H9 (cell line): ENCODE measurements at regions not wholly inside any gene's neighbourhood (a gene's known extent, or its start where the extent isn't known, plus 50 kb on each side); places are given as distances from the start of the nearest gene placed in this dataset.

Experiments used
- DNase-seq: peaks from one replicate; pipeline ENCODE4 v3.0.0-alpha.2; 2017
- H2AFZ ChIP-seq: one replicate; pipeline ENCODE4 v1.6.1; 2013; ENCODE audit warnings: mild to moderate bottlenecking, low read length, control low read depth, moderate library complexity
- H2AK5ac ChIP-seq: 2 replicates; pipeline ENCODE4 v1.6.1; 2013; ENCODE audit warnings: low read length, control low read depth, mixed read lengths; ENCODE audit not compliant: insufficient read length
- H2BK120ac ChIP-seq: one replicate; pipeline ENCODE4 v1.6.1; 2013; ENCODE audit warnings: low read depth, mild to moderate bottlenecking, low read length, control low read depth, inconsistent platforms; ENCODE audit not compliant: poor library complexity, severe bottlenecking
- H2BK12ac ChIP-seq: 2 replicates; pipeline ENCODE4 v1.6.1; 2013; ENCODE audit warnings: low read length, control low read depth, mixed read lengths, low read depth; ENCODE audit not compliant: insufficient read length
- H2BK15ac ChIP-seq: 2 replicates; pipeline ENCODE4 v1.6.1; 2013; ENCODE audit warnings: low read depth, low read length, control low read depth
- H2BK20ac ChIP-seq: one replicate; pipeline ENCODE4 v1.6.1; 2013; ENCODE audit warnings: low read depth, mild to moderate bottlenecking, low read length, control low read depth, inconsistent platforms; ENCODE audit not compliant: poor library complexity, severe bottlenecking
- H2BK5ac ChIP-seq: 2 replicates; pipeline ENCODE4 v1.6.1; 2013; ENCODE audit warnings: low read length, control low read depth, mixed read lengths; ENCODE audit not compliant: insufficient read length
- H3K14ac ChIP-seq: 2 replicates; pipeline ENCODE4 v1.6.1; 2013; ENCODE audit warnings: low read length, control low read depth; ENCODE audit not compliant: insufficient read depth
- H3K18ac ChIP-seq: 2 replicates; pipeline ENCODE4 v1.6.1; 2013; ENCODE audit warnings: low read depth, mild to moderate bottlenecking, mixed read lengths, low read length, control low read depth; ENCODE audit not compliant: insufficient read length
- H3K23ac ChIP-seq: 2 replicates; pipeline ENCODE4 v1.6.1; 2013; ENCODE audit warnings: low read length, control low read depth, mixed read lengths, low read depth; ENCODE audit not compliant: insufficient read length
- H3K23me2 ChIP-seq: 2 replicates; pipeline ENCODE4 v1.6.1; 2013; ENCODE audit warnings: low read depth, mild to moderate bottlenecking, mixed read lengths, low read length, control low read depth; ENCODE audit not compliant: insufficient read length, poor library complexity, severe bottlenecking
- H3K27ac ChIP-seq: 2 replicates; pipeline ENCODE4 v1.5.1; 2013; ENCODE audit warnings: low read length, control low read depth, mixed read lengths, low read depth; ENCODE audit not compliant: insufficient read length
- H3K27me3 ChIP-seq: 2 replicates; pipeline ENCODE4 v1.6.1; 2013; ENCODE audit warnings: low read length, control low read depth, inconsistent platforms; ENCODE audit not compliant: insufficient read depth
- H3K4ac ChIP-seq: 2 replicates; pipeline ENCODE4 v1.6.1; 2013; ENCODE audit warnings: low read depth, mild to moderate bottlenecking, control low read depth, inconsistent platforms, low read length, moderate library complexity
- H3K4me1 ChIP-seq: 2 replicates; pipeline ENCODE4 v1.6.1; 2013; ENCODE audit warnings: low read length, control low read depth, inconsistent platforms; ENCODE audit not compliant: insufficient read depth
- H3K4me2 ChIP-seq: 2 replicates; pipeline ENCODE4 v1.6.1; 2013; ENCODE audit warnings: low read length, control low read depth, mixed read lengths; ENCODE audit not compliant: insufficient read length, insufficient read depth
- H3K56ac ChIP-seq: 2 replicates; pipeline ENCODE4 v1.6.1; 2013; ENCODE audit warnings: low read depth, mild to moderate bottlenecking, mixed read lengths, low read length, control low read depth; ENCODE audit not compliant: insufficient read length
- H3K79me1 ChIP-seq: 2 replicates; pipeline ENCODE4 v1.6.1; 2013; ENCODE audit warnings: low read depth, mild to moderate bottlenecking, moderate library complexity, low read length, control low read depth, inconsistent platforms; ENCODE audit not compliant: insufficient read depth, poor library complexity, severe bottlenecking
- H3K79me2 ChIP-seq: 2 replicates; pipeline ENCODE4 v1.6.1; 2013; ENCODE audit warnings: low read length, control low read depth, inconsistent platforms; ENCODE audit not compliant: insufficient read depth
- H3K9ac ChIP-seq: 2 replicates; pipeline ENCODE4 v1.6.1; 2013; ENCODE audit warnings: low read length, control low read depth, mixed read lengths; ENCODE audit not compliant: insufficient read length; ENCODE audit errors: extremely low read depth
- H3K9me3 ChIP-seq: one replicate; pipeline ENCODE4 v1.6.1; 2013; ENCODE audit warnings: low read depth, low read length, inconsistent platforms; ENCODE audit not compliant: control insufficient read depth
- H3T11ph ChIP-seq: one replicate; pipeline ENCODE4 v1.6.1; 2013; ENCODE audit warnings: mild to moderate bottlenecking, low read length, control low read depth, inconsistent platforms
- H4K20me1 ChIP-seq: one replicate; pipeline ENCODE4 v1.6.1; 2013; ENCODE audit not compliant: control insufficient read depth, insufficient read length, insufficient read depth
- H4K5ac ChIP-seq: 2 replicates; pipeline ENCODE4 v1.6.1; 2013; ENCODE audit warnings: low read depth, mild to moderate bottlenecking, mixed read lengths, low read length, control low read depth; ENCODE audit not compliant: insufficient read length
- H4K8ac ChIP-seq: replicated peaks from 2 replicates; pipeline ENCODE4 v1.6.1; 2013; ENCODE audit warnings: low read length, control low read depth, mixed read lengths, low read depth; ENCODE audit not compliant: insufficient read length
- H4K91ac ChIP-seq: 2 replicates; pipeline ENCODE4 v1.6.1; 2013; ENCODE audit warnings: low read depth, mild to moderate bottlenecking, moderate library complexity, mixed read lengths, low read length, control low read depth; ENCODE audit not compliant: insufficient read length
- H3K27ac Mint-ChIP-seq, 3 experiments: 2 replicates in 2 of 3; 3 replicates in 1 of 3; pipeline ENCODE4 v1.8.0; 2020 to 2021; ENCODE audit warnings: mixed read lengths in 3 of 3, mild to moderate bottlenecking in 1 of 3, moderate library complexity in 1 of 3
- H3K27me3 Mint-ChIP-seq: 2 replicates; pipeline ENCODE4 v1.8.0; 2021; ENCODE audit warnings: low read depth, mild to moderate bottlenecking, moderate library complexity, mixed read lengths
- H3K36me3 Mint-ChIP-seq, 3 experiments: 2 replicates in 2 of 3; 3 replicates in 1 of 3; pipeline ENCODE4 v1.8.0; 2020 to 2021; ENCODE audit warnings: low read depth in 3 of 3, mixed read lengths in 3 of 3; ENCODE audit not compliant: insufficient read depth in 1 of 3
- H3K4me1 Mint-ChIP-seq, 2 experiments: 2 replicates each; pipeline ENCODE4 v1.8.0; 2020; ENCODE audit warnings: mixed read lengths in 2 of 2
- H3K4me3 Mint-ChIP-seq, 2 experiments: 2 replicates in 1 of 2; 3 replicates in 1 of 2; pipeline ENCODE4 v1.8.0; 2020 to 2021; ENCODE audit warnings: mild to moderate bottlenecking in 2 of 2, mixed read lengths in 2 of 2, moderate library complexity in 1 of 2
- H3K9me3 Mint-ChIP-seq, 2 experiments: 2 replicates in 1 of 2; 3 replicates in 1 of 2; pipeline ENCODE4 v1.8.0; 2020; ENCODE audit warnings: mild to moderate bottlenecking in 2 of 2, mixed read lengths in 2 of 2, moderate library complexity in 1 of 2
- CTCF ChIP-seq: fragments of 200-600 bp; sonication (generic); conservative IDR thresholded peaks from 3 replicates; pipeline ENCODE4 v1.8.0; 2021; ENCODE audit warnings: antibody characterized with exemption, mild to moderate bottlenecking
- WGBS: extraction: QIAGEN DNeasy Blood & Tissue Kit; methylation state at CpG from one replicate; pipeline ENCODE4 v1.1.7; 2013; ENCODE audit warnings: missing lambda C conversion rate, low lambda C conversion rate, mixed read lengths; ENCODE audit not compliant: insufficient read length; ENCODE audit errors: extremely low coverage; 5-methylcytosine and 5-hydroxymethylcytosine counted together

GRCh38 chr5:24245821-24246220, 399.0 kb downstream of the CDH10 start:
- no peak overlapping the region for H3K4ac ChIP-seq

More at GRCh38 chr5:24245821-24246220, 399.0 kb downstream of the CDH10 start:
- no peak overlapping the region for H3K18ac ChIP-seq
- H3K23ac ChIP-seq: no peak overlapping the region
- H3K4me2 ChIP-seq: no peak overlapping the region
- Mint-ChIP-seq H3K4me1 (no peaks in the 10 kb centered on the region), H3K4me3 (no peak overlapping the region), H3K27ac (no peak overlapping the region), H3K27me3 (no peaks in the 10 kb centered on the region), H3K9me3 (no peaks in the 10 kb centered on the region), H3K36me3 (no peaks in the 10 kb centered on the region)
- H2BK12ac ChIP-seq: no peak overlapping the region
- no peaks in the 10 kb centered on the region for H3K4me1 ChIP-seq
- H2BK120ac ChIP-seq: no peak overlapping the region
- no peak overlapping the region for H2BK15ac ChIP-seq
- no peak overlapping the region for H4K8ac ChIP-seq
- H3K27me3 ChIP-seq: no peaks in the 10 kb centered on the region
- H3K23me2 ChIP-seq: no peaks in the 10 kb centered on the region
- no peak overlapping the region for H3K14ac ChIP-seq
- no peak overlapping the region for H4K91ac ChIP-seq
- no peak for DNase-seq
- no peak overlapping the region for H2AFZ ChIP-seq
- TF ChIP-seq CTCF: no peak
- H4K5ac ChIP-seq: no peak overlapping the region
- no peak overlapping the region for H3K56ac ChIP-seq
- H3T11ph ChIP-seq: no peak overlapping the region
- H3K9ac ChIP-seq: no peak overlapping the region
- no peaks in the 10 kb centered on the region for H3K9me3 ChIP-seq
- H2AK5ac ChIP-seq: no peak overlapping the region
- H3K27ac ChIP-seq: no peak overlapping the region
- no CpG with 5 or more reads among the region's 1 CpG for WGBS
- H4K20me1 ChIP-seq: no peaks in the 10 kb centered on the region
- H2BK20ac ChIP-seq: no peak overlapping the region
- no peaks in the 10 kb centered on the region for H3K79me2 ChIP-seq
- no peak overlapping the region for H2BK5ac ChIP-seq
- H3K79me1 ChIP-seq: no peaks in the 10 kb centered on the region
